ENCODE measurements at regions not wholly inside any gene's neighbourhood (a gene's known extent, or its start where the extent isn't known, plus 50 kb on each side); places are given as distances from the start of the nearest gene placed in this dataset.

- no peak for DNase-seq
- intact Hi-C loops (cut with DNase I): no loop called here
- ATAC-seq (ENCODE audit: poor library complexity): no peak
Measured at GRCh38 chr4:141389649-141390048, 169.0 kb downstream of the ZNF330 start.

DNA sequence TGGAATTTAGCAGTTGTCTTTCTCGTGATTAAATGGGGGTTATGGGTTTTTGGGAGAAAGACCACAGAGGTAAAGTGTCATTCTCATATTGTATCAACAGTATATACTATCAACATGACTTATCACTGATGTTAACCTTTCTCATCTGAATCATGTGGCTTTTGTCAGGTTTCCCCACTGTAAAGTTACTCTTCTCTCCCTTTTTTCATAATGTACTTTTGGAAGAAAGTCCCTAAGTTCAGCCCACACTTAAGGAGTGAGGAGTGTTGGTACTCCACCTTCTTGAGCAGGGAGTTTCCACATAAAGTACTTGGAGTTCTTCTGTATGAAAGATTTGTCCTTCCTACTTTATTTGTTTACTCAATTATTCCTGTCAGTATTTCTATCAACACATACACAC is 169.9 kb downstream of the ZNF330 start:
- ATAC-seq (ENCODE audit: poor library complexity): no peak
- DNase-seq: no peak
- intact Hi-C loops (cut with DNase I): no loop called here

- no peak for ATAC-seq (ENCODE audit: poor library complexity)
- DNase-seq: no peak
- intact Hi-C loops (cut with DNase I): no loop called here
Measured at GRCh38 chr4:141391293-141391692, 170.6 kb downstream of the ZNF330 start.

DNA sequence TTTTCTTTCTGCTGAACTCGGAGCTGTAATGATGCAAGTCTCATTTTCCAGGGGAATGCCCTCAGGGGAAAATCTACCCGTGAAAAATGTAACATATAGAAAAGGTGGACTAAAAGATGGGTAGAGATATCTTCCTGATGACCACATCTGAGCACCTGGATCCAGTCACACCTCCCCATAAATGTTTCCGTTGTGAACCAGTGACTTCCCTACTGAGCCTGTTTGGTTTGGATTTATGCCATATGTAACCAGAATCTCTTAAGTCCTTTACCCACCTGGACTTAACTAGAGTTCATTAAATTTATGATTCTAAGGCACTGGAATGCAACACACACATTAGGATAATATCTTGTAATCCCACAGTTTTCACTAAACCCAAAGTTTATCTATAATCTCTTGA is 171.1 kb downstream of the ZNF330 start:
- intact Hi-C loops (cut with DNase I): no loop called here
- ATAC-seq (ENCODE audit: poor library complexity) (no peak), DNase-seq (no peak)

DNA sequence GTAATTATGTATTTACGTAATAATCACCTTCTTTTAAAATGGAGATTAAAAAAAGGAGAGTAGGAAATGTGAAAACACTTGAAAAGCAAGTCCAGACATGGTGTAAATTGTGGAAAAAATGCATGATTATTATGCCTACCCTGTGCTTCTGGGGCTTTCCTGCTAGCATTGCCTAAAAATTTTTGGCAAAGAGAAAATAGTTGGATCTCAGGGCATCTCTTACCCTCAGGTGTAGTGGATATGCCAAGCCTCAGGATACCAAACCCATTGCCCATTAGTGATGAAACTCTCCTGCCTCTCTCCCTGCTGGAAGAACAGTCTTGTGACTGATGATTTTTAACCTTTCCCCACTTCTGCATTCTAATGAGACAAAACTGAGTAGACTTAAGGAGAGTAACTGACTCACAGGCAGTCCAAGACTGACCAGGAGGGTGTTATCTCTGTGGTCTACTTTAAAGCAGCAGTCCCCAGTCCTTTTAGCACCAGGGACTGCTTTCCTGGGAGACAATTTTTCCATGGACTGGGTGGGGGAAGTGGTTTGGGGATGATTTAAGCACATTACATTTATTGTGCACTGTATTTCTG is 174.6 kb downstream of the ZNF330 start:
- DNase-seq: no peak
- ATAC-seq (ENCODE audit: poor library complexity): no peak
- intact Hi-C loops (cut with DNase I): no loop called here

GRCh38 chr4:141395919-141396318 is 175.2 kb downstream of the ZNF330 start:
- ATAC-seq (ENCODE audit: poor library complexity) (no peak), DNase-seq (no peak)
- intact Hi-C loops (cut with DNase I): no loop called here

DNA sequence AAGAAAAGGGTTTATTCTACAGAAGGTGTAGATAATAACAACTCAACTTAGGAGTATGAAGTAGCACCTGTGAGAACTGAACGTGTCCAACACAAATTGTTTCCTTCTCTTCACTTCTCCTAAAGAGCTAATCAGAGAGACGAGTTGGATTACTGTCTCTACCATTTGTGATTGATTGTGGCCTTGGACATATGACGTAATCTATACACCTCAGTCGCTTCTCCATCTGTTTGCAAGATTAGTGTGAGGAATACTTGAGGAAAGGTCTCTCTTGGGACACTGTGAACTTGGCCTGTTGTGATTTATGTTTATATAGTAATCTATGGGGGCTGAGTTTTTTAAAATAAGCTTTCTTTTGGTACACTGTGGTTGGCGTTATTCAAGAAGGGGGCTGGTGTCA is 182.0 kb downstream of the ZNF330 start:
- intact Hi-C loops (cut with DNase I): no loop called here
- DNase-seq: no peak
- ATAC-seq (ENCODE audit: poor library complexity): no peak

DNA sequence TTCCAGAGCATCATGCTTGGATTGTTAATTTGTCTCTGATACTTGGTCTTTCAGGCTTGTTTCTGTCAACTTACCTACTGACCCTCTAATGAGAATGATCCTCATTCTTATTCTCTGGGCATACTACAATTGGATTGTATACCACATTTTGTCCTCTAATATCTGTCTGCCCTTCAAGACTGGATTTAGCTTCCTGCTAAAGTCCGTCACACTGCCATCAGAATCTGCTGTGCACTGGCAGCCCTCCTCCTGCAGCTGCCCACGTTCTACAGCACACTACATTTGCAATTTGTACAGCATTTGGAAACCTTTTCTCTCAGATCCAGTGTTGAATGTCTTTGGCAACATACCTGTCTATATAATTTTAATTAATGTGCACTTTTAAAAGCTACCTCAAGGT is 183.1 kb downstream of the ZNF330 start:
- ATAC-seq (ENCODE audit: poor library complexity) (no peak), DNase-seq (no peak)
- intact Hi-C loops (cut with DNase I): no loop called here

DNA sequence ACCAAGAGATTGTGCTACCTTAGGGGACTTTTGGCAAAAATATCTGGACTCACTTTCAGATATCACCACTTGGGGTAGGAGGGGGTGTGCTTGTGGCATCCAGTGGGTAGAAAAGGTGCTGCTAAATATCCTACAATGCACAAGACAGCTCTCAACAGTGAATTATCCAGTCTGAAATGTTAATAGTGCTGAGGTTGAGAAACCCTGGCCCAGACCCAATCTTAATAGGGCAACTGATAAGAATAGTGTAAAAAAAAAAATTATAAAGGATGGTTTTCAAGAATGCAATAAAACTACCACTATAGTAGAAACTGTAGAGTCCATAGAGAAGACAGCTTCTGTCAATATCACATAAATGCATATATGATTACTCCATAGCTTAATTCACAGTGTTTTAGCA is 185.5 kb downstream of the ZNF330 start:
- DNase-seq (no peak), ATAC-seq (ENCODE audit: poor library complexity) (no peak)
- intact Hi-C loops (cut with DNase I): no loop called here

DNA sequence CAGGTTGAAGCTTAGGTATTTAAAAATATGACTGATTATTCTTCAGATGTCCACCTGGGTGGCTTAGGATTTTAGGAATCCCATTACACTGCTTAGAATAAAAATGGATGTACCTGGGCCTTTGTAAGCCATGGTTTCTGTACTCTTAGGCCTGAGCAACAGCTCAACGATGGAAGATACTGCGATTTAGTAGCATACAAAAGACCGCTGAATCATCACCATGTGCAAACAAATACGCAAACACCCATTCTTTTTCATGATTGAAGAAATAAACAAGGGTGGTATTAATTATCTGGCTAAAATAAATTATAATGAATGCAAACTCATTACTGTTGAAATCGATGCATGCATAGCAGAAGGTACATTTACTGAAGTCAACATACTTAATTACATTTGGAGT is 188.9 kb downstream of the ZNF330 start:
- no peak for DNase-seq
- intact Hi-C loops (cut with DNase I): no loop called here

GRCh38 chr4:141410839-141411238 is 190.1 kb downstream of the ZNF330 start:
- DNase-seq (no peak), ATAC-seq (ENCODE audit: poor library complexity) (no peak)
- intact Hi-C loops (cut with DNase I): no loop called here

More for the DNA sequence above, 188.9 kb downstream of the ZNF330 start:
- ATAC-seq (ENCODE audit: poor library complexity): no peak

DNA sequence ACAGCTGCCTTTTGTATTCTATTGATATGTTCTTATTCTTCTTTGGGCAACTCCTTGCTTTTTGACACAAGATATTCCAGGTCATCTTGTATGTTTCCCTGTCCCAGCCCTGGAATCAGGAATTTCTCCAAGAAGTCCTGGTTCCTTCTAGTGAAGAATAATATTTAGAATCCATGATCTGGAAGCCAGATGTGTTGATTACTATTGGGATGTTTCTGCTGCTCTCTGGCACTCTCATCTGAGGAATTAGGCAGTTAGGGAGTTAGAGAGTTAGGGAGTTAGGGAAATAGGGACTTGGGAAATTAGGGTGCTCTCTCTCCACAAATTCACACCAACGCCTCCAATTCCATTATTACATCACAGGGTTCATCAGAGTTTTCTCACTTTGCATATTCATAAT is 191.2 kb downstream of the ZNF330 start:
- intact Hi-C loops (cut with DNase I): no loop called here
- ATAC-seq (ENCODE audit: poor library complexity) (no peak), DNase-seq (no peak)

GRCh38 chr4:141413366-141413765 is 192.7 kb downstream of the ZNF330 start:
- DNase-seq (no peak), ATAC-seq (ENCODE audit: poor library complexity) (no peak)
- intact Hi-C loops (cut with DNase I): no loop called here

DNA sequence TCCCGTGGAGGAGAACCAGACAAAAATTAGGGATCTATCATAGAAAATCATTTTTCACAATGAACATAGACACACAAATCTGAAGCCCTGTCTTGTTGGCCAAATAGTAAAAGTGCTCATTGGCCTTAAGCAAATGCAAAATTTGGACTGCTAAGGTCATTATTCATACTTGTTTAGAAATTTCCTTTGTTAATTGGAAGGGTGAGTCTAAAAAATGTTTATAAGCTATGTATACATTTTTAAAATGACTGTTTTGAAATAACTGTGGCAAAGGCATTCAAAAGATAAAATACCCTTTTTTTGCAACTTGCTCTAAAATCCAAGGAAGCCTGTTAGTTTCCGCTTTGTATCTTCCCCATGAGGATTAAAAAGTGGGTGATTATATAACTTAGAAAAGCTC is 195.0 kb downstream of the ZNF330 start:
- no peak for DNase-seq
- intact Hi-C loops (cut with DNase I): no loop called here
- no peak for ATAC-seq (ENCODE audit: poor library complexity)

DNA sequence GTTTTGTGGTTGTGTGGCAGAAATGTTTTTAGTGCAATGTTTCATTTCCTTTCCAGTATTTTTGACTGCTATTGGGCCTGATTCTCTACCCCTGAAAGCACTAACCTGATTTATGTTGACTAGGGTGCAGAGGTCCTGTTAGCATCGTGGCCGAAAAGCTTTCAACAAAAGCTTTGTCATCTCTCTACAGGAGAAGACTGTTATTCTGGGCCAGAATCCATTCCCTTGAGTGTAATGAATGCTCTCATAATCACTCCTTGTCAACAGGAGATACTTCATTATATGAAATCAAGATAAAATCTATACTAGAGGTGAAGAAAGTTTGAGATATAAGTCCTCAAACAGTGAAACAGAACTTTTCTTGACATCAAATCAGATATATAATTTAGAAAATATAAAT is 195.5 kb downstream of the ZNF330 start:
- DNase-seq (no peak), ATAC-seq (ENCODE audit: poor library complexity) (no peak)
- intact Hi-C loops (cut with DNase I): no loop called here

- peak; percentile 25 for ATAC-seq (ENCODE audit: poor library complexity)
- intact Hi-C loops (cut with DNase I): no loop called here
- no peak for DNase-seq
Measured at GRCh38 chr4:141416677-141417363, 196.1 kb downstream of the ZNF330 start.

DNA sequence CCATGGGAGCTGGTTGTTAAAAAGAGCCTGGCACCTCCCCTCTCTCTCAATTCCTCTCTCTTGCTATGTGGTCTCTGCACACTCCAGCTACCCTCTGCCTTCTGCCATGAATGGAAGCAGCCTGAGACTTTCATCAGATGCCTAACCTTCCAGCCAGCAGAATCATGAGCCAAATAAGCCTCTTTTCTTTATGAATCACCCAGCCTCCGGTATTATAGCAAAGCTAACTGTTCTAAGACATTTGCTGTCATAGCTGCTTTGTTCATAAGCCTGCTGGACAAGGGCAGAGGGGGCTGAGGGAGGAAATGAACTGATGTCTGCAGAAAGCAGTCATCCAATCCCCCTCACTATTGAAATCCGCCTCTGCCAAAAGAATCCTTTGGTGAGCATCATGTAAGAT is 196.7 kb downstream of the ZNF330 start:
- intact Hi-C loops (cut with DNase I): no loop called here
- no peak for ATAC-seq (ENCODE audit: poor library complexity)
- no peak for DNase-seq

DNA sequence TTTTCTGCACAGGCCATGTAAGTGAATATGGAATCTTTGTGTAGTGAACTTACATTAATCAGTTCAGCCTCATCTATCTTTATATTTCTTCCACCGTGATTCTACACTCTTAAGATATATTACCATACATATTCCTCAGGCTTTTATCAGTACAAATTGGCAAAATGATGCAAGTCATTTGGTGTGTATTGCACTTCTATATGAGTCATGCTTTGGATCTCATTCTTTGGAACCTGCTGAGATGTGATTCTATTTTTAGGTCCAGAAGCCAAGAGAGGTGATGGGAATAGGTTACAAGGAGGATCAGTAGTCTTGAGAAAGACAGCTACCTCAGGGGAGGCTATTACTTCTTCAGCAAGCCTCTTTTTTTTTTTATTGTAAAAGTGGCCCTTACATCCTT is 204.4 kb downstream of the ZNF330 start:
- peak; percentile 77 for ATAC-seq (ENCODE audit: poor library complexity)
- intact Hi-C loops (cut with DNase I): no loop called here
- DNase-seq: no peak

DNA sequence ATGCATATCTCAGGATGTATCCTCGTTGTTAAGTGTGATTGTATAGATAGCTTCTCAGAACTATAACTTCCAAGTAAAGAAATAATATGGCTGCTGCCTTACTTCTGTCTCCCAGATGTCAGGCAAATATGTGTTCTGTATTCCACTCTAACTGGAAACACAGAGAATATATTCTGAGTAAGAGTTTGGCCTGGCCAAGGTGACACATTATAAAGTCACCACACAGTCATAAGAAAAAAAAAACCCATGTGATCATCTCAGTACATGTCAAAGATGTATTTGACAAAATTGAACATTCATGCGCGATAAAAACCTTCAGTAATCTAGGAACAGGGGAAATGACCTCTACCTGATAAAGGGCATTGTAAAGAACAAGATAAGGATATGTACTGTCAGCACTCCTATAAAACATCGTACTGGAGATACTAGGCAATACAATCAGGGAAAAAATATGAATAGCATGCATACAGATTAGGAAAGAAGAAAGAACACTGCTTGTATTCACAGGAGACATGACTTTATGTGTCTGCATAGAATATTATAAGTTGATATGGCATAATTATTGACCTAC is 207.1 kb downstream of the ZNF330 start:
- intact Hi-C loops (cut with DNase I): no loop called here
- peak; percentile 51 for ATAC-seq (ENCODE audit: poor library complexity)

GRCh38 chr4:141429933-141430332 is 206.4 kb upstream of the IL15 start:
- intact Hi-C loops (cut with DNase I): no loop called here

More for the DNA sequence above, 207.1 kb downstream of the ZNF330 start:
- no peak for DNase-seq

DNA sequence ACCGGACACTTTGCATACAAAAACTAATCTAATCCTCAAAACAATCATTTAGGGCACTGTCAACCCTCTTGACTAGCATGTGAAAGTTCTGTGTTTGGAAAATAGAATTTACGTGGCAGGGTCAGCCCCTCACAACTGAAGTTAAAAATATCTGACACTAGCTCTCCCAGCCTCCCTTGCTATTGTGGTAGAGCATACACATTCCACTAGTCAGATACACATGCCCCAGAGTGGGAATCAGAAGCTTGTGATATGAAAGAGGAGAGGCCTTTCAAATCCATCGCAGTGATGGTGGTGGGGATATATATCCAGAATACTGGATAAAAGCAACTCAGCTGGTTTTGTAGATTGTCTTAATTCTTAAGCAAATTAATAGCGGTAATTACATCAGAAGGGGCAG is 205.7 kb upstream of the IL15 start:
- no peak for ATAC-seq (ENCODE audit: poor library complexity)
- intact Hi-C loops (cut with DNase I): no loop called here

More at GRCh38 chr4:141429933-141430332, 206.4 kb upstream of the IL15 start:
- no peak for ATAC-seq (ENCODE audit: poor library complexity)
- DNase-seq: no peak

More for the DNA sequence above, 205.7 kb upstream of the IL15 start:
- no peak for DNase-seq

Data from Right ventricle myocardium superior (tissue), 1 donor.